Tibial nerve (tissue), 3 donors: ENCODE measurements at regions not wholly inside any gene's neighbourhood (a gene's known extent, or its start where the extent isn't known, plus 50 kb on each side); places are given as distances from the start of the nearest gene placed in this dataset.

Experiments used
- CTCF ChIP-seq, 5 experiments: fragments of 200-600 bp in 3 of 5; fragments of 450-650 bp in 2 of 5; sonication (generic) in 3 of 5; IDR thresholded peaks; one replicate each; pipeline ENCODE4 v1.5.1; 2016 to 2019; ENCODE audit warnings: antibody characterized with exemption in 5 of 5, mild to moderate bottlenecking in 3 of 5, moderate library complexity in 2 of 5
- POLR2A ChIP-seq, 2 donors: fragments of 450-650 bp; IDR thresholded peaks; one replicate each; pipeline ENCODE4 v1.6.1; 2017; ENCODE audit warnings: antibody characterized with exemption in 2 of 2, mild to moderate bottlenecking in 2 of 2, moderate library complexity in 2 of 2

- no peak for TF ChIP-seq POLR2A (IDR thresholded peaks at IDR 0.05)
- no peak for TF ChIP-seq CTCF (IDR thresholded peaks at IDR 0.05)
Observed at GRCh38 chr3:43999728-44000319, 241.9 kb upstream of the TOPAZ1 start.
